WTC11 (cell line): ENCODE measurements at regions not wholly inside any gene's neighbourhood (a gene's known extent, or its start where the extent isn't known, plus 50 kb on each side); places are given as distances from the start of the nearest gene placed in this dataset.

Experiments used
- ATAC-seq: fragments of 200-7000 bp; cut with Tn5 transposase; 2 replicates; pipeline ENCODE4 v1.10.0; 2021; ENCODE audit warnings: mild to moderate bottlenecking, moderate library complexity
- CTCF ChIA-PET: fragments of 300-600 bp; sonication (Branson Sonifier 250); formaldehyde crosslinking; loops from one replicate; lab custom pipeline; 2021; ENCODE audit warnings: antibody characterized with exemption; lab: Charles Lee
- POLR2A ChIA-PET: fragments of 350-600 bp; sonication (Branson Sonifier 250); formaldehyde crosslinking; loops from one replicate; lab custom pipeline; 2021; ENCODE audit warnings: antibody characterized with exemption; lab: Charles Lee
- DNase-seq: peaks from one replicate; pipeline ENCODE4 v3.0.0; 2021; ENCODE audit warnings: low spot score
- H3K27ac Mint-ChIP-seq: 2 replicates; pipeline ENCODE4 v1.8.0; 2021; ENCODE audit warnings: mixed read lengths
- H3K27me3 Mint-ChIP-seq: 2 replicates; pipeline ENCODE4 v1.8.0; 2021; ENCODE audit warnings: low read depth, mild to moderate bottlenecking, moderate library complexity, mixed read lengths
- H3K36me3 Mint-ChIP-seq: 2 replicates; pipeline ENCODE4 v1.8.0; 2021; ENCODE audit warnings: mixed read lengths
- H3K4me1 Mint-ChIP-seq: 2 replicates; pipeline ENCODE4 v1.8.0; 2022; ENCODE audit warnings: mixed read lengths
- H3K4me3 Mint-ChIP-seq: 2 replicates; pipeline ENCODE4 v1.8.0; 2021; ENCODE audit warnings: mild to moderate bottlenecking, moderate library complexity, mixed read lengths
- H3K9me3 Mint-ChIP-seq: 2 replicates; pipeline ENCODE4 v1.8.0; 2021; ENCODE audit warnings: mixed read lengths
- AFF4 ChIP-seq: sonication (generic); formaldehyde crosslinking; IDR thresholded peaks from 2 replicates; pipeline ENCODE4 v1.8.1; 2023; ENCODE audit warnings: mild to moderate bottlenecking, missing genetic modification reagents, borderline replicate concordance
- ETV6 ChIP-seq: sonication (generic); formaldehyde crosslinking; IDR thresholded peaks from 2 replicates; pipeline ENCODE4 v1.8.1; 2022; ENCODE audit warnings: mild to moderate bottlenecking, missing genetic modification reagents
- HMGA2 ChIP-seq: fragments of 250-450 bp; sonication (Bioruptor Pico); IDR thresholded peaks from 2 replicates; pipeline ENCODE4 v1.4.0; 2021; ENCODE audit warnings: mild to moderate bottlenecking, moderate library complexity
- HMGXB4 ChIP-seq: sonication (generic); formaldehyde crosslinking; IDR thresholded peaks from 2 replicates; pipeline ENCODE4 v1.8.1; 2023; ENCODE audit warnings: mild to moderate bottlenecking, moderate library complexity, missing genetic modification reagents
- IRF2 ChIP-seq: sonication (generic); formaldehyde crosslinking; IDR thresholded peaks from 2 replicates; pipeline ENCODE4 v1.8.0; 2022; ENCODE audit warnings: low read depth, missing genetic modification reagents, borderline replicate concordance
- SMAD4 ChIP-seq: sonication (generic); formaldehyde crosslinking; IDR thresholded peaks from 2 replicates; pipeline ENCODE4 v1.8.0; 2022; ENCODE audit warnings: mild to moderate bottlenecking, missing genetic modification reagents
- ZBTB21 ChIP-seq: sonication (generic); formaldehyde crosslinking; IDR thresholded peaks from 2 replicates; pipeline ENCODE4 v1.8.1; 2023; ENCODE audit warnings: mild to moderate bottlenecking, missing genetic modification reagents, borderline replicate concordance
- ZMAT4 ChIP-seq: fragments of 250-450 bp; sonication (Bioruptor Pico); IDR thresholded peaks from 2 replicates; pipeline ENCODE4 v1.9.0; 2021; ENCODE audit warnings: mild to moderate bottlenecking
- ZNF138 ChIP-seq: sonication (generic); formaldehyde crosslinking; conservative IDR thresholded peaks from 2 replicates; pipeline ENCODE4 v1.8.1; 2022; ENCODE audit warnings: mild to moderate bottlenecking, moderate library complexity, missing genetic modification reagents
- ZNF219 ChIP-seq: sonication (generic); formaldehyde crosslinking; IDR thresholded peaks from 2 replicates; pipeline ENCODE4 v1.8.0; 2023; ENCODE audit warnings: missing genetic modification reagents, mild to moderate bottlenecking, borderline replicate concordance
- ZNF423 ChIP-seq: fragments of 250-450 bp; sonication (Bioruptor Pico); IDR thresholded peaks from 2 replicates; pipeline ENCODE4 v2.1.2; 2022; ENCODE audit warnings: mild to moderate bottlenecking, moderate library complexity
- ZNF425 ChIP-seq: fragments of 250-450 bp; sonication (Bioruptor Pico); conservative IDR thresholded peaks from 2 replicates; pipeline ENCODE4 v1.9.0; 2021; ENCODE audit warnings: mild to moderate bottlenecking

- Mint-ChIP-seq H3K36me3 (no peaks in the 10 kb centered on the region), H3K4me1 (peaks cover 29% of the 10 kb centered on the region), H3K4me3 (no peak overlapping the region), H3K27ac (no peak overlapping the region), H3K27me3 (no peaks in the 10 kb centered on the region), H3K9me3 (peaks cover 6% of the 10 kb centered on the region; the same call in 1 of the 2 replicates)
- CTCF ChIA-PET, result interaction anchor here (1.2 kb wide), 2 partner anchors 29 to 399 kb away, joined by 4 to 7 read pairs; no protein-coding TSS in a partner anchor
- TF ChIP-seq ZBTB21 (CRISPR knock-in tag) (no peak), IRF2 (no peak), HMGXB4 (CRISPR knock-in tag) (no peak)
- ATAC-seq, result no peak
- no peak for DNase-seq
- POLR2A ChIA-PET, result no interaction called here
These were observed 62.2 kb downstream of the XCL2 start for GRCh38 chr1:168481586-168481985.

- H3K27ac Mint-ChIP-seq, result peak overlapping the region; percentile 34
These were observed 62.8 kb downstream of the XCL2 start for GRCh38 chr1:168480997-168481396.

GRCh38 chr1:168477792-168478191 lies 66.0 kb downstream of the XCL2 start:
- H3K4me1 Mint-ChIP-seq, result peaks cover 43% of the 10 kb centered on the region
- ChIA-PET CTCF (interaction anchor here (0.9 kb wide), 1 partner anchor 25 kb away, joined by 3 read pairs; no protein-coding TSS in a partner anchor), POLR2A (no interaction called here)
- TF ChIP-seq ZNF138 (CRISPR knock-in tag), result no peak
- TF ChIP-seq ZMAT4 (CRISPR knock-in tag), result no peak
- TF ChIP-seq ZNF425 (CRISPR knock-in tag), result no peak
- TF ChIP-seq ZBTB21 (CRISPR knock-in tag), result no peak
- no peaks in the 10 kb centered on the region; the same call in 1 of the 2 replicates for H3K27me3 Mint-ChIP-seq
- H3K36me3 Mint-ChIP-seq, result peaks cover 14% of the 10 kb centered on the region
- H3K4me3 Mint-ChIP-seq, result no peak overlapping the region
- H3K9me3 Mint-ChIP-seq, result peaks cover 18% of the 10 kb centered on the region
- DNase-seq, result no peak
- H3K27ac Mint-ChIP-seq, result no peak overlapping the region
- ATAC-seq, result no peak

More at GRCh38 chr1:168480997-168481396, 62.8 kb downstream of the XCL2 start:
- Mint-ChIP-seq H3K4me1 (peaks cover 33% of the 10 kb centered on the region), H3K4me3 (no peak overlapping the region), H3K9me3 (no peaks in the 10 kb centered on the region), H3K27me3 (no peaks in the 10 kb centered on the region), H3K36me3 (no peaks in the 10 kb centered on the region)
- POLR2A ChIA-PET, result no interaction called here
- CTCF ChIA-PET, result no interaction called here
- ATAC-seq, result peak; percentile 67
- TF ChIP-seq SMAD4 (CRISPR knock-in tag), result no peak
- 0 out of 2 replicates have a peak, but pooled peaks have one; percentile 28 for TF ChIP-seq ETV6 (CRISPR knock-in tag)
- TF ChIP-seq ZNF219 (CRISPR knock-in tag), result no peak
- TF ChIP-seq ZNF423 (CRISPR knock-in tag), result 0 out of 2 replicates have a peak, but pooled peaks have one; percentile 29
- TF ChIP-seq AFF4 (CRISPR knock-in tag), result no peak
- no peak for TF ChIP-seq HMGA2 (CRISPR knock-in tag)
- DNase-seq, result peak; percentile 16
